ENCODE measurements at regions not wholly inside any gene's neighbourhood (a gene's known extent, or its start where the extent isn't known, plus 50 kb on each side); places are given as distances from the start of the nearest gene placed in this dataset.

DNA sequence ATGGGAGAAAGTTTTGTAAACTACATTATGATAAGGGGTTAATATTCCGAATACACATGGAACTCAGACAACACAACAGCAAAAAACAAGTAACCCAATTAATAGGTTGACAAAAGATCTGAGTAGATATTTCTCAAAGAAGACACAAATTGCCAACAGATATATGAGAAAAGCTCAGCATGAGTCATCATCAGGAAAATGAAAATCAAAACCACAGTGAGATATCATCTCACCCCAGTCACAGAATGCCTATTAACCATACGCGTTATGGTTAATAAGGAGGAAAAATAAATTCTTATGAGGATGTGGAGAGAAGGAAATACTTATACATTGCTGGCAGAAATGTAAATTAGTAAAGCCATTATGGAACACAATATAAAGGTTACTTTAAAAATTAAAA, 695.0 kb downstream of the COL12A1 start (continued):
- TF ChIP-seq, protein P1, sequence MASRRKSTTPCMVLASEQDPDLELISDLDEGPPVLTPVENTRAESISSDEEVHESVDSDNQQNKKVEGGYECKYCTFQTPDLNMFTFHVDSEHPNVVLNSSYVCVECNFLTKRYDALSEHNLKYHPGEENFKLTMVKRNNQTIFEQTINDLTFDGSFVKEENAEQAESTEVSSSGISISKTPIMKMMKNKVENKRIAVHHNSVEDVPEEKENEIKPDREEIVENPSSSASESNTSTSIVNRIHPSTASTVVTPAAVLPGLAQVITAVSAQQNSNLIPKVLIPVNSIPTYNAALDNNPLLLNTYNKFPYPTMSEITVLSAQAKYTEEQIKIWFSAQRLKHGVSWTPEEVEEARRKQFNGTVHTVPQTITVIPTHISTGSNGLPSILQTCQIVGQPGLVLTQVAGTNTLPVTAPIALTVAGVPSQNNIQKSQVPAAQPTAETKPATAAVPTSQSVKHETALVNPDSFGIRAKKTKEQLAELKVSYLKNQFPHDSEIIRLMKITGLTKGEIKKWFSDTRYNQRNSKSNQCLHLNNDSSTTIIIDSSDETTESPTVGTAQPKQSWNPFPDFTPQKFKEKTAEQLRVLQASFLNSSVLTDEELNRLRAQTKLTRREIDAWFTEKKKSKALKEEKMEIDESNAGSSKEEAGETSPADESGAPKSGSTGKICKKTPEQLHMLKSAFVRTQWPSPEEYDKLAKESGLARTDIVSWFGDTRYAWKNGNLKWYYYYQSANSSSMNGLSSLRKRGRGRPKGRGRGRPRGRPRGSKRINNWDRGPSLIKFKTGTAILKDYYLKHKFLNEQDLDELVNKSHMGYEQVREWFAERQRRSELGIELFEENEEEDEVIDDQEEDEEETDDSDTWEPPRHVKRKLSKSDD (conservative IDR thresholded peaks at IDR 0.05; ENCODE audit: low read length): no peak
- no peak for TF ChIP-seq CBX3 (IDR thresholded peaks at IDR 0.05; ENCODE audit: borderline replicate concordance in 1 of 2, low read length in 2 of 2)
- TF ChIP-seq, protein P2, sequence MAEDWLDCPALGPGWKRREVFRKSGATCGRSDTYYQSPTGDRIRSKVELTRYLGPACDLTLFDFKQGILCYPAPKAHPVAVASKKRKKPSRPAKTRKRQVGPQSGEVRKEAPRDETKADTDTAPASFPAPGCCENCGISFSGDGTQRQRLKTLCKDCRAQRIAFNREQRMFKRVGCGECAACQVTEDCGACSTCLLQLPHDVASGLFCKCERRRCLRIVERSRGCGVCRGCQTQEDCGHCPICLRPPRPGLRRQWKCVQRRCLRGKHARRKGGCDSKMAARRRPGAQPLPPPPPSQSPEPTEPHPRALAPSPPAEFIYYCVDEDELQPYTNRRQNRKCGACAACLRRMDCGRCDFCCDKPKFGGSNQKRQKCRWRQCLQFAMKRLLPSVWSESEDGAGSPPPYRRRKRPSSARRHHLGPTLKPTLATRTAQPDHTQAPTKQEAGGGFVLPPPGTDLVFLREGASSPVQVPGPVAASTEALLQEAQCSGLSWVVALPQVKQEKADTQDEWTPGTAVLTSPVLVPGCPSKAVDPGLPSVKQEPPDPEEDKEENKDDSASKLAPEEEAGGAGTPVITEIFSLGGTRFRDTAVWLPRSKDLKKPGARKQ (CRISPR knock-in tag; IDR thresholded peaks at IDR 0.05): no peak

DNA sequence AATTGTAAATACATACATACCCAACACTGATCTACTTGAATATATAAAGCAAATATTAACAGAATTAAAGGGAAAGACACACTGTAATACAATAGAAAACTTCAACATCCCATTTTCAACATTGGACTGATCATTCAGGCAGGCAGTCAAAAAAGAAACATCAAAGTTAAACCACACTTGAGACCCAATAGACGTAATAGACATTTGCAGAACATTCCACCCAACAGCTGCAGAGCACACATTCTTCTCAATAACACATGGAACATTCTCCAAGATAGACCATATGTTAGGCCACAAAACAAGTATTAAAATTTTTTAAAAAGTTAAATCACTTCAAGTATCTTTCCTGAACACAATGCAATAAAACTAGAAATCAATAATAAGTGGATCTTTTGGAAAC, 698.2 kb downstream of the COL12A1 start:
- POLR2A ChIA-PET: no interaction called here
- BruUV-seq (replicated peaks): no TSS peak
- Histone ChIP-seq H2AFZ (ENCODE audit: low read depth, low read length) (no peak overlapping the region), H3K9me1 (ENCODE audit: control insufficient read depth, insufficient read depth, low read length) (no peaks in the 10 kb centered on the region), H3K4me1 (replicated peaks in 1 of 2; ENCODE audit: control insufficient read depth in 2 of 2, insufficient read depth in 2 of 2, low read length in 2 of 2) (no peaks in the 10 kb centered on the region), H3K4me3 (no peak overlapping the region), H3K27me3 (ENCODE audit: control insufficient read depth in 2 of 2, insufficient read depth in 2 of 2, low read length in 2 of 2) (no peaks in the 10 kb centered on the region), H3K79me2 (ENCODE audit: control insufficient read depth, insufficient read depth, low read length) (no peaks in the 10 kb centered on the region), H3K9ac (ENCODE audit: insufficient read depth in 1 of 2, low read depth in 2 of 2, low read length in 2 of 2) (no peak overlapping the region), H3K36me3 (ENCODE audit: control insufficient read depth, insufficient read depth, low read length) (no peaks in the 10 kb centered on the region), H3K9me3 (replicated peaks; ENCODE audit: control insufficient read depth, insufficient read depth, low read depth, low read length) (no peaks in the 10 kb centered on the region; the same call in 1 of the 2 replicates), H3K4me2 (ENCODE audit: insufficient read depth, low read length) (no peak overlapping the region), H3K27ac (ENCODE audit: extremely low read depth, low read depth, low read length) (no peak overlapping the region), H4K20me1 (replicated peaks; ENCODE audit: control insufficient read depth, insufficient read depth, low read length) (no peaks in the 10 kb centered on the region)
- DNase-seq (ENCODE audit: extremely low read depth in 1 of 4, low spot score in 3 of 4) (no peak), FAIRE-seq (no peak), ATAC-seq (no peak)
- CTCF ChIA-PET (ENCODE audit: low intra/inter-chr PET ratio): no interaction called here
- TF ChIP-seq SNIP1 (IDR thresholded peaks at IDR 0.05; ENCODE audit: low read depth) (no peak), TAF1 (IDR thresholded peaks at IDR 0.05; ENCODE audit: control insufficient read depth, extremely low read depth, insufficient read depth, low read length, severe bottlenecking) (no peak), MCM7 (IDR thresholded peaks at IDR 0.05) (no peak), KLF16 (IDR thresholded peaks at IDR 0.05) (no peak), HNRNPUL1 (IDR thresholded peaks at IDR 0.05; ENCODE audit: low read length) (no peak)
- TF ChIP-seq, protein P3, sequence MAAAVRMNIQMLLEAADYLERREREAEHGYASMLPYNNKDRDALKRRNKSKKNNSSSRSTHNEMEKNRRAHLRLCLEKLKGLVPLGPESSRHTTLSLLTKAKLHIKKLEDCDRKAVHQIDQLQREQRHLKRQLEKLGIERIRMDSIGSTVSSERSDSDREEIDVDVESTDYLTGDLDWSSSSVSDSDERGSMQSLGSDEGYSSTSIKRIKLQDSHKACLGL (CRISPR knock-in tag; IDR thresholded peaks at IDR 0.05; ENCODE audit: borderline replicate concordance, poor library complexity, severe bottlenecking): no peak
- in situ Hi-C loops (cut with MboI) (no loop called here), intact Hi-C loops (cut with micrococcal nuclease) (no loop called here)
- 0% methylated on average over 1 of the region's 1 CpG for WGBS (ENCODE audit: insufficient coverage, low coverage, missing lambda C conversion rate)

All from K562 (cell line).